GM21423 (cell line): ENCODE measurements at regions not wholly inside any gene's neighbourhood (a gene's known extent, or its start where the extent isn't known, plus 50 kb on each side); places are given as distances from the start of the nearest gene placed in this dataset.
"Not testable (repeated sequence)": the region's sequence is repeated elsewhere in the genome, so short reads cannot be mapped to it uniquely, and the experiment has no call there.

Experiments
- ATAC-seq: cut with Tn5 transposase; IDR thresholded peaks from one replicate; pipeline ENCODE4 v1.9.1; 2021; ENCODE audit warnings: mild to moderate bottlenecking, moderate library complexity; ENCODE audit not compliant: unreplicated experiment

- no peak for ATAC-seq
Measured at GRCh38 chr6:146980900-146981329, 223.3 kb upstream of the STXBP5 start.

- ATAC-seq = no peak
Measured at GRCh38 chr6:146981981-146982380, 222.2 kb upstream of the STXBP5 start.

- ATAC-seq = no peak
Measured at GRCh38 chr6:146984251-146984924, 219.8 kb upstream of the STXBP5 start.

- no peak for ATAC-seq
Measured at GRCh38 chr6:146985111-146985510, 219.1 kb upstream of the STXBP5 start.

- no peak for ATAC-seq
Measured at GRCh38 chr6:146985966-146986365, 218.3 kb upstream of the STXBP5 start.

- ATAC-seq = not testable (repeated sequence)
Measured at GRCh38 chr6:146987938-146988337, 216.3 kb upstream of the STXBP5 start.

GRCh38 chr6:146989860-146990259 is 214.4 kb upstream of the STXBP5 start:
- ATAC-seq = no peak

GRCh38 chr6:146990284-146990683 is 213.9 kb upstream of the STXBP5 start:
- ATAC-seq = no peak

- no peak for ATAC-seq
Measured at GRCh38 chr6:146990821-146991798, 213.1 kb upstream of the STXBP5 start.

GRCh38 chr6:146997062-146997461 is 207.2 kb upstream of the STXBP5 start:
- ATAC-seq = no peak

GRCh38 chr6:146999766-147000165 is 204.5 kb upstream of the STXBP5 start:
- no peak for ATAC-seq

- ATAC-seq = no peak
Measured at GRCh38 chr6:147000545-147001488, 203.4 kb upstream of the STXBP5 start.

- ATAC-seq = no peak
Measured at GRCh38 chr6:147001621-147002020, 202.6 kb upstream of the STXBP5 start.

- no peak for ATAC-seq
Measured at GRCh38 chr6:147003186-147003585, 201.0 kb upstream of the STXBP5 start.

GRCh38 chr6:147005499-147005898 is 198.7 kb upstream of the STXBP5 start:
- no peak for ATAC-seq

GRCh38 chr6:147007441-147007840 is 196.8 kb upstream of the STXBP5 start:
- no peak for ATAC-seq

GRCh38 chr6:147009358-147009757 is 194.9 kb upstream of the STXBP5 start:
- no peak for ATAC-seq

- ATAC-seq = no peak
Measured at GRCh38 chr6:147015674-147016073, 188.5 kb upstream of the STXBP5 start.

GRCh38 chr6:147016440-147016839 is 187.8 kb upstream of the STXBP5 start:
- no peak for ATAC-seq

GRCh38 chr6:147017153-147017552 is 187.1 kb upstream of the STXBP5 start:
- no peak for ATAC-seq

GRCh38 chr6:147019001-147019400 is 185.2 kb upstream of the STXBP5 start:
- no peak for ATAC-seq
